GM12878 (cell line): ENCODE measurements at regions not wholly inside any gene's neighbourhood (a gene's known extent, or its start where the extent isn't known, plus 50 kb on each side); places are given as distances from the start of the nearest gene placed in this dataset.
A peak's percentile ranks its signal among the peaks of the same experiment; 100 is the strongest.
"Not testable (repeated sequence)": the region's sequence is repeated elsewhere in the genome, so short reads cannot be mapped to it uniquely, and the experiment has no call there.

Source experiments
- ATAC-seq: fragments of 200-7000 bp; cut with Tn5 transposase; 3 replicates; pipeline ENCODE4 v1.9.1; 2020; ENCODE audit warnings: mild to moderate bottlenecking, moderate library complexity
- BruUV-seq: library from RNA; stranded (reverse); fragments of 400-500 nt; replicated peaks from 2 replicates; lab custom pipeline; 2021; lab: Mats Ljungman, UMichigan
- CTCF ChIA-PET: fragments of 300-600 bp; sonication (Branson Sonifier 250); formaldehyde crosslinking; extraction: SDS; loops from one replicate; lab custom pipeline; 2021; ENCODE audit warnings: inconsistent platforms; lab: Yijun Ruan, JAX
- POLR2A ChIA-PET: fragments of 350-600 bp; formaldehyde crosslinking; extraction: SDS; loops from one replicate; lab custom pipeline; 2021; ENCODE audit warnings: inconsistent platforms; lab: Charles Lee
- RAD21 ChIA-PET: fragments of 300-600 bp; sonication (Branson Sonifier 250); formaldehyde crosslinking; loops from one replicate; lab custom pipeline; 2023; ENCODE audit warnings: antibody characterized with exemption; ENCODE audit not compliant: unreplicated experiment; lab: Charles Lee
- SMC1A ChIA-PET: fragments of 300-600 bp; sonication (Branson Sonifier 250); formaldehyde crosslinking; loops from one replicate; lab custom pipeline; 2023; ENCODE audit not compliant: unreplicated experiment, uncharacterized antibody; lab: Charles Lee
- DNase-seq: peaks from one replicate; pipeline ENCODE4 v3.0.0-alpha.2; 2011; ENCODE audit warnings: low read depth, low spot score
- FAIRE-seq: peaks from 3 replicates; lab custom pipeline; 2011; peaks lifted over from hg19 to GRCh38; lab: Jason Lieb, UNC
- H2AFZ ChIP-seq: 2 replicates; pipeline ENCODE4 v1.6.0; 2011; ENCODE audit warnings: low read depth, low read length, control low read depth; ENCODE audit not compliant: control insufficient read depth
- H3K27ac ChIP-seq: 2 replicates; pipeline ENCODE4 v1.5.1; 2011; ENCODE audit warnings: control low read depth; ENCODE audit not compliant: control insufficient read depth, insufficient read depth
- H3K27me3 ChIP-seq, 2 experiments: replicated peaks in 1 of 2; 2 replicates each; pipeline versions ENCODE4 v1.6.0 to v1.6.1; 2011; ENCODE audit warnings: low read length in 1 of 2; ENCODE audit not compliant: control insufficient read depth in 2 of 2, insufficient read depth in 2 of 2
- H3K36me3 ChIP-seq, 2 experiments: 2 replicates each; pipeline ENCODE4 v1.5.1; 2011; ENCODE audit warnings: low read length in 1 of 2; ENCODE audit not compliant: control insufficient read depth in 2 of 2, insufficient read depth in 2 of 2
- H3K4me1 ChIP-seq: 2 replicates; pipeline ENCODE4 v1.6.1; 2011; ENCODE audit warnings: mild to moderate bottlenecking, low read length, moderate library complexity, mixed read lengths; ENCODE audit not compliant: control insufficient read depth, insufficient read depth
- H3K4me2 ChIP-seq: 2 replicates; pipeline ENCODE4 v1.6.0; 2011; ENCODE audit warnings: control low read depth; ENCODE audit not compliant: control insufficient read depth, insufficient read depth
- H3K4me3 ChIP-seq: fragments of 200-600 bp; sonication (generic); 2 replicates; pipeline ENCODE4 v1.5.1; 2016
- H3K79me2 ChIP-seq: 2 replicates; pipeline ENCODE4 v1.6.0; 2011; ENCODE audit warnings: low read length; ENCODE audit not compliant: control insufficient read depth, insufficient read depth
- H3K9ac ChIP-seq: 2 replicates; pipeline ENCODE4 v1.8.0; 2011; ENCODE audit warnings: low read length, control low read depth, mixed read lengths; ENCODE audit not compliant: control insufficient read depth, insufficient read depth
- H3K9me3 ChIP-seq: replicated peaks from 3 replicates; pipeline ENCODE4 v1.5.1; 2011; ENCODE audit warnings: mild to moderate bottlenecking, low read length; ENCODE audit not compliant: control insufficient read depth, insufficient read depth
- H4K20me1 ChIP-seq: 2 replicates; pipeline ENCODE4 v1.6.0; 2011; ENCODE audit not compliant: control insufficient read depth, insufficient read depth
- BMI1 ChIP-seq: fragments of 450-650 bp; IDR thresholded peaks from 2 replicates; pipeline ENCODE4 v1.6.1; 2016; ENCODE audit warnings: mild to moderate bottlenecking, moderate library complexity, borderline replicate concordance
- EZH2 ChIP-seq: IDR thresholded peaks from 2 replicates; pipeline ENCODE4 v1.6.1; 2012; ENCODE audit warnings: low read depth, mild to moderate bottlenecking, control low read depth, inconsistent platforms, low read length, borderline replicate concordance; ENCODE audit not compliant: control insufficient read depth
- FOXM1 ChIP-seq: IDR thresholded peaks from 2 replicates; pipeline ENCODE4 v1.6.1; 2012; ENCODE audit warnings: low read depth, mild to moderate bottlenecking, inconsistent platforms, low read length, moderate library complexity
- HDGF ChIP-seq: fragments of 450-650 bp; IDR thresholded peaks from 2 replicates; pipeline ENCODE4 v1.6.1; 2016; ENCODE audit warnings: antibody characterized with exemption
- IKZF1 ChIP-seq: fragments of 450-650 bp; conservative IDR thresholded peaks from 2 replicates; pipeline ENCODE4 v1.6.1; 2017; ENCODE audit warnings: antibody characterized with exemption, mild to moderate bottlenecking
- MYB ChIP-seq: fragments of 150-350 bp; IDR thresholded peaks from 2 replicates; pipeline ENCODE4 v1.6.1; 2014; ENCODE audit warnings: mild to moderate bottlenecking, low read depth, low read length, borderline replicate concordance
- POLR2AphosphoS2 ChIP-seq: IDR thresholded peaks from 2 replicates; pipeline ENCODE4 v1.6.1; 2011; ENCODE audit warnings: low read depth, mild to moderate bottlenecking, low read length, improper control_type of control experiment, moderate library complexity
- RAD21 ChIP-seq: IDR thresholded peaks from 2 replicates; pipeline ENCODE4 v1.6.1; 2011; ENCODE audit warnings: mild to moderate bottlenecking, low read depth, low read length, moderate library complexity; ENCODE audit not compliant: insufficient read depth
- RFX5 ChIP-seq: IDR thresholded peaks from 2 replicates; pipeline ENCODE4 v1.6.1; 2011; ENCODE audit warnings: low read depth, low read length, improper control_type of control experiment
- SMC3 ChIP-seq: IDR thresholded peaks from 2 replicates; pipeline ENCODE4 v1.6.1; 2011; ENCODE audit warnings: low read length, improper control_type of control experiment, borderline replicate concordance
- WGBS: methylation state at CpG from one replicate; pipeline ENCODE4 v1.1.6; 2016; ENCODE audit warnings: low lambda C conversion rate; ENCODE audit not compliant: insufficient replicate concordance, insufficient coverage; ENCODE audit errors: missing lambda C conversion rate; 5-methylcytosine and 5-hydroxymethylcytosine counted together
- in situ Hi-C: fragments of 300-500 bp; cut with MboI; formaldehyde crosslinking; loops from 9 replicates; pipeline ENCODE4 v1.14.3; 2018; ENCODE audit warnings: mixed read lengths
- intact Hi-C: fragments of 100-400 bp; cut with micrococcal nuclease; formaldehyde crosslinking; loops from one replicate; pipeline ENCODE4 v1.14.2; 2022; ENCODE audit not compliant: unreplicated experiment
- TF ChIP-seq, protein P1 (sequence below), 3 experiments: IDR thresholded peaks in 2 of 3; conservative IDR thresholded peaks in 1 of 3; 2 replicates each; pipeline ENCODE4 v1.5.1; 2011; ENCODE audit warnings: low read depth in 3 of 3, low read length in 3 of 3, mild to moderate bottlenecking in 3 of 3, control low read depth in 2 of 3, moderate library complexity in 2 of 3, inconsistent platforms in 1 of 3, mixed read lengths in 1 of 3; ENCODE audit not compliant: control insufficient read depth in 2 of 3, insufficient read depth in 1 of 3; ENCODE audit errors: extremely low read depth in 1 of 3

DNA sequence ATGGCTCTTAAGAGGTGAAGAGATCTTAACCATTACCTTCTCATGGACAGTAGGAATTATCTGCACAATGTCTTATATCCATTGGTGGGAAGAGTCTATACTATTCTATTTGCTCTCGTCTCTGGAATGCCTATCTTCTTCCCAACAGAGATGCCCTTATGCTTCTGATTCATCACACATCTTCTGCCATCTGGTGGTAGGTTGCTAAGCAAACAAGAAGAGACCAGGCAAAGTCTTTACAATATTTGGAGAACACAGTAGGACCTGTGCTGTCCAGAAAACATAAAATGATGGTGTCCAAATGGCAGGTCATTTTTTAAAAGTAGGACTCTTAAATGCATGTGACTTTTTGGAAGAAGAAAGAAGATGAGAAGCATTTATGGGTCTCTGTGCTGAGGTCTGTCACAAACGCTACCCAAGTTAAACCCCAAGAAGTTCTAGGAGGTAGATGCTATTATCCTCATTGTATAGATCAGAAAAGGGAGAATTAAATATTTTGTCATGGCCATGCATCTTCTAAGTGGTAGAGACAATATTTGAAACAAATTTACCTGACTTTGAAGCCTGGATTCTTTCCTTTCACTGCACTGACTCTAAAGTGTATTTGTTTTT lies 67.8 kb upstream of the NXPH1 start:
- in situ Hi-C loops, result no loop called here
- POLR2A ChIA-PET, result no interaction called here
- no TSS peak for BruUV-seq

DNA sequence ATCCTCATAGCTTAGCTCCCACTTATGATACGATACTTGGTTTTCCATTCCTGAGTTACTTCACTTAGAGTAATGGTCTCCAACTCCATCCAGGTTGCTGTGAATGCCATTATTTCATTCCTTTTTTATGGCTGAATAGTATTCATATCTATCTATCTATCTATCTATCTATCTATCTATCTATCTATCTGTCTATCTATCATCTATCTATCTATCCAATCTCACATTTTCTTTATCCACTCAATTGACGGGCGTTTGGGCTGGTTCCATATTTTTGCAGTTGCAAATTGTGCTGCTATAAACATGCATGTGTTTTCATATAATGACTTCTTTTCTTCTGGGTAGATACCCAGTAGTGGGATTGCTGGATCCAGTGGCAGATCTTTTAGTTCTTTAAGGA lies 65.4 kb upstream of the NXPH1 start:
- H3K4me1 ChIP-seq, H3K36me3 ChIP-seq, H3K27ac ChIP-seq, H3K79me2 ChIP-seq, H3K9ac ChIP-seq, H3K4me3 ChIP-seq, H4K20me1 ChIP-seq, H3K9me3 ChIP-seq, H2AFZ ChIP-seq, RAD21 ChIA-PET, DNase-seq, BruUV-seq, intact Hi-C loops, CTCF ChIA-PET, in situ Hi-C loops, FAIRE-seq, H3K27me3 ChIP-seq, ATAC-seq, POLR2A ChIA-PET, H3K4me2 ChIP-seq: not testable (repeated sequence)
- WGBS, result 45% methylated on average over 3 of the region's 3 CpGs
- SMC1A ChIA-PET, result interaction anchor here (0.9 to 1.3 kb wide), 2 partner anchors 10 to 11 kb away, joined by 3 read pairs; no protein-coding TSS in a partner anchor

More for the DNA sequence above, 67.8 kb upstream of the NXPH1 start:
- RAD21 ChIA-PET, result no interaction called here
- no peak overlapping the region for H2AFZ ChIP-seq
- H3K9ac ChIP-seq, result no peak overlapping the region
- H3K4me3 ChIP-seq, result no peak overlapping the region
- no peaks in the 10 kb centered on the region for H3K27me3 ChIP-seq
- H4K20me1 ChIP-seq, result no peaks in the 10 kb centered on the region
- 47% methylated on average over 2 of the region's 2 CpGs for WGBS
- H3K4me1 ChIP-seq, result no peaks in the 10 kb centered on the region
- intact Hi-C loops, result loop anchor here (1.0 kb wide), 1 partner anchor 88 kb away; no protein-coding TSS in a partner anchor
- H3K36me3 ChIP-seq, result no peaks in the 10 kb centered on the region
- CTCF ChIA-PET, result interaction anchor here (1.0 kb wide), 1 partner anchor 69 kb away, joined by 5 read pairs; no protein-coding TSS in a partner anchor
- H3K4me2 ChIP-seq, result no peak overlapping the region
- SMC1A ChIA-PET, result no interaction called here
- peak; percentile 82 for ATAC-seq
- no peaks in the 10 kb centered on the region for H3K79me2 ChIP-seq
- DNase-seq, result no peak
- no peaks in the 10 kb centered on the region for H3K9me3 ChIP-seq
- TF ChIP-seq, protein P1, sequence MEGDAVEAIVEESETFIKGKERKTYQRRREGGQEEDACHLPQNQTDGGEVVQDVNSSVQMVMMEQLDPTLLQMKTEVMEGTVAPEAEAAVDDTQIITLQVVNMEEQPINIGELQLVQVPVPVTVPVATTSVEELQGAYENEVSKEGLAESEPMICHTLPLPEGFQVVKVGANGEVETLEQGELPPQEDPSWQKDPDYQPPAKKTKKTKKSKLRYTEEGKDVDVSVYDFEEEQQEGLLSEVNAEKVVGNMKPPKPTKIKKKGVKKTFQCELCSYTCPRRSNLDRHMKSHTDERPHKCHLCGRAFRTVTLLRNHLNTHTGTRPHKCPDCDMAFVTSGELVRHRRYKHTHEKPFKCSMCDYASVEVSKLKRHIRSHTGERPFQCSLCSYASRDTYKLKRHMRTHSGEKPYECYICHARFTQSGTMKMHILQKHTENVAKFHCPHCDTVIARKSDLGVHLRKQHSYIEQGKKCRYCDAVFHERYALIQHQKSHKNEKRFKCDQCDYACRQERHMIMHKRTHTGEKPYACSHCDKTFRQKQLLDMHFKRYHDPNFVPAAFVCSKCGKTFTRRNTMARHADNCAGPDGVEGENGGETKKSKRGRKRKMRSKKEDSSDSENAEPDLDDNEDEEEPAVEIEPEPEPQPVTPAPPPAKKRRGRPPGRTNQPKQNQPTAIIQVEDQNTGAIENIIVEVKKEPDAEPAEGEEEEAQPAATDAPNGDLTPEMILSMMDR (IDR thresholded peaks at IDR 0.05 in 2 of 3, conservative IDR thresholded peaks at IDR 0.05 in 1 of 3; ENCODE audit: control insufficient read depth in 2 of 3, extremely low read depth in 1 of 3, insufficient read depth in 1 of 3, low read depth in 3 of 3, low read length in 3 of 3), result peak; percentile 46 to 49 (median 47); a peak in 5 of 6 replicates
- TF ChIP-seq FOXM1 (no peak), EZH2 (no peak), MYB (no peak), RFX5 (no peak), POLR2AphosphoS2 (no peak), BMI1 (no peak), HDGF (no peak), RAD21 (peak; percentile 50), IKZF1 (no peak), SMC3 (peak; percentile 27; the same call in 1 of the 2 replicates)
- TF ChIP-seq, all 136 proteins: peak for 3
- FAIRE-seq, result no peak
- no peak overlapping the region for H3K27ac ChIP-seq
